ENCODE measurements at regions not wholly inside any gene's neighbourhood (a gene's known extent, or its start where the extent isn't known, plus 50 kb on each side); places are given as distances from the start of the nearest gene placed in this dataset.

GRCh38 chr7:131623154-131623553, 66.7 kb upstream of the PODXL start:
- Mint-ChIP-seq H3K9me3 (no peaks in the 10 kb centered on the region), H3K27me3 (peaks cover 6% of the 10 kb centered on the region), H3K27ac (no peak overlapping the region), H3K4me1 (no peaks in the 10 kb centered on the region), H3K36me3 (ENCODE audit: low read depth) (no peaks in the 10 kb centered on the region), H3K4me3 (no peak overlapping the region)
- ChIA-PET CTCF (no interaction called here), POLR2A (no interaction called here)
- intact Hi-C loops (cut with micrococcal nuclease) = no loop called here
- TF ChIP-seq CTCF (IDR thresholded peaks at IDR 0.05) = no peak
- no peak for DNase-seq
- ATAC-seq (ENCODE audit: low read depth) = no peak

GRCh38 chr7:131621652-131622051, 65.2 kb upstream of the PODXL start:
- no peak overlapping the region for H3K4me3 Mint-ChIP-seq
- no peak overlapping the region for H3K27ac Mint-ChIP-seq
- H3K27me3 Mint-ChIP-seq = peaks cover 5% of the 10 kb centered on the region
- ATAC-seq (ENCODE audit: low read depth) (no peak), DNase-seq (no peak)
- no peaks in the 10 kb centered on the region for H3K4me1 Mint-ChIP-seq
- no peaks in the 10 kb centered on the region for H3K9me3 Mint-ChIP-seq
- no peaks in the 10 kb centered on the region for H3K36me3 Mint-ChIP-seq (ENCODE audit: low read depth)
- no peak for TF ChIP-seq CTCF (IDR thresholded peaks at IDR 0.05)
- intact Hi-C loops (cut with micrococcal nuclease) = no loop called here
- CTCF ChIA-PET = no interaction called here
- POLR2A ChIA-PET = no interaction called here

- intact Hi-C loops (cut with micrococcal nuclease) = no loop called here
- TF ChIP-seq CTCF (IDR thresholded peaks at IDR 0.05) = no peak
- ChIA-PET CTCF (no interaction called here), POLR2A (no interaction called here)
- H3K27ac Mint-ChIP-seq = no peak overlapping the region
- DNase-seq (no peak), ATAC-seq (ENCODE audit: low read depth) (no peak)
- no peaks in the 10 kb centered on the region for H3K36me3 Mint-ChIP-seq (ENCODE audit: low read depth)
- H3K9me3 Mint-ChIP-seq = no peaks in the 10 kb centered on the region
- H3K4me1 Mint-ChIP-seq = no peaks in the 10 kb centered on the region
- no peak overlapping the region for H3K4me3 Mint-ChIP-seq
- H3K27me3 Mint-ChIP-seq = peaks cover 5% of the 10 kb centered on the region
These were observed 64.5 kb upstream of the PODXL start for GRCh38 chr7:131620673-131621609.

- ATAC-seq (ENCODE audit: low read depth) = no peak
These were observed 63.2 kb upstream of the PODXL start for GRCh38 chr7:131619336-131620305.

More at GRCh38 chr7:131619336-131620305, 63.2 kb upstream of the PODXL start:
- intact Hi-C loops (cut with micrococcal nuclease) = no loop called here
- Mint-ChIP-seq H3K27me3 (peaks cover 5% of the 10 kb centered on the region), H3K36me3 (ENCODE audit: low read depth) (no peaks in the 10 kb centered on the region), H3K9me3 (no peaks in the 10 kb centered on the region), H3K27ac (no peak overlapping the region), H3K4me3 (no peak overlapping the region), H3K4me1 (no peaks in the 10 kb centered on the region)
- ChIA-PET POLR2A (no interaction called here), CTCF (no interaction called here)
- no peak for DNase-seq
- TF ChIP-seq CTCF (IDR thresholded peaks at IDR 0.05) = no peak
